ENCODE measurements at regions not wholly inside any gene's neighbourhood (a gene's known extent, or its start where the extent isn't known, plus 50 kb on each side); places are given as distances from the start of the nearest gene placed in this dataset.
"Not testable (repeated sequence)": the region's sequence is repeated elsewhere in the genome, so short reads cannot be mapped to it uniquely, and the experiment has no call there.

- no peak for DNase-seq (ENCODE audit: low spot score)
These were observed 60.3 kb downstream of the CHRD start for GRCh38 chr3:184440151-184440550.

- no peak for DNase-seq (ENCODE audit: low spot score)
These were observed 61.5 kb downstream of the CHRD start for GRCh38 chr3:184441202-184441900.

- DNase-seq (ENCODE audit: low spot score), result no peak
These were observed 63.5 kb downstream of the CHRD start for GRCh38 chr3:184443364-184443763.

- DNase-seq (ENCODE audit: low spot score), result no peak
These were observed 64.0 kb downstream of the CHRD start for GRCh38 chr3:184443831-184444230.

GRCh38 chr3:184448321-184449160 lies 68.7 kb downstream of the CHRD start:
- no peak for DNase-seq (ENCODE audit: low spot score)

- DNase-seq (ENCODE audit: low spot score), result no peak
These were observed 69.3 kb downstream of the CHRD start for GRCh38 chr3:184449161-184449515.

GRCh38 chr3:184450547-184450946 lies 70.7 kb downstream of the CHRD start:
- no peak for DNase-seq (ENCODE audit: low spot score)

GRCh38 chr3:184453296-184453695 lies 73.4 kb downstream of the CHRD start:
- DNase-seq (ENCODE audit: low spot score), result no peak

- DNase-seq (ENCODE audit: low spot score), result no peak
These were observed 76.1 kb downstream of the CHRD start for GRCh38 chr3:184455991-184456390.

- DNase-seq (ENCODE audit: low spot score), result no peak
These were observed 76.6 kb downstream of the CHRD start for GRCh38 chr3:184456476-184456875.

GRCh38 chr3:184457329-184457728 lies 77.5 kb downstream of the CHRD start:
- DNase-seq (ENCODE audit: low spot score), result no peak

GRCh38 chr3:184457784-184458377 lies 78.0 kb downstream of the CHRD start:
- not testable (repeated sequence) for DNase-seq (ENCODE audit: low spot score)

- DNase-seq (ENCODE audit: low spot score), result no peak
These were observed 79.5 kb downstream of the CHRD start for GRCh38 chr3:184459355-184459754.

- no peak for DNase-seq (ENCODE audit: low spot score)
These were observed 80.4 kb downstream of the CHRD start for GRCh38 chr3:184460276-184460675.

GRCh38 chr3:184461219-184461618 lies 81.4 kb downstream of the CHRD start:
- no peak for DNase-seq (ENCODE audit: low spot score)

- no peak for DNase-seq (ENCODE audit: low spot score)
These were observed 86.1 kb downstream of the CHRD start for GRCh38 chr3:184465883-184466412.

GRCh38 chr3:184466413-184466960 lies 86.6 kb downstream of the CHRD start:
- no peak for DNase-seq (ENCODE audit: low spot score)

GRCh38 chr3:184467171-184467570 lies 87.3 kb downstream of the CHRD start:
- no peak for DNase-seq (ENCODE audit: low spot score)

- DNase-seq (ENCODE audit: low spot score), result no peak
These were observed 90.7 kb downstream of the CHRD start for GRCh38 chr3:184470551-184470950.

GRCh38 chr3:184471439-184471838 lies 90.1 kb upstream of the EPHB3 start:
- no peak for DNase-seq (ENCODE audit: low spot score)

GRCh38 chr3:184472723-184473428 lies 88.7 kb upstream of the EPHB3 start:
- peak; percentile 55 for DNase-seq (ENCODE audit: low spot score)

- DNase-seq (ENCODE audit: low spot score), result no peak
These were observed 86.7 kb upstream of the EPHB3 start for GRCh38 chr3:184474897-184475296.

Data from germinal center (tissue), 1 donor.